ENCODE measurements at regions not wholly inside any gene's neighbourhood (a gene's known extent, or its start where the extent isn't known, plus 50 kb on each side); places are given as distances from the start of the nearest gene placed in this dataset.

DNA sequence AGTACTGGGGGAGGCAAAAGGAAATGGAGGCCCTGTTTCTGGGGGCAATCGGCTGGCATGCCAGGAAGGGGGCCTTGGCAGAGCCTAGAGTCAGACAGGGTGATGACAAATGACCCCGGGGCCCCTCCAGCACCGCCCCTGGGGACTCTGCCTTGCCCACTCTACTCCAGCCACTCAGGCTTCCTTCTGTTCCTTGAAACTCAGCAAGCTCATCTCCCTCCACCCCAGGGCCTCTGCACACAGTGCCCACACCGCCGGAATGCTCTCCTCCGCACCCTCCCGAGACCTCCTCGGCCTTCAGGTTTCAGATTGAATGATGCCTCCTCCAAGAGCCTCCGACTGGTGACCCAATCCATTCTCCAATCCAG is 122.5 kb upstream of the ZBTB40 start:
- Histone ChIP-seq H3K23ac (ENCODE audit: low read length in 2 of 2) (no peak overlapping the region), H3K18ac (ENCODE audit: low read depth in 1 of 2, low read length in 2 of 2) (no peak overlapping the region), H2BK15ac (ENCODE audit: low read depth, poor library complexity, severe bottlenecking) (no peak overlapping the region), H2BK12ac (ENCODE audit: low read length in 2 of 2) (no peak overlapping the region), H3K14ac (ENCODE audit: low read length in 2 of 2) (no peak overlapping the region), H4K91ac (ENCODE audit: low read length) (no peak overlapping the region), H3K9me3 (ENCODE audit: control insufficient read depth, low read length) (no peaks in the 10 kb centered on the region), H2BK5ac (ENCODE audit: low read depth, low read length, poor library complexity, severe bottlenecking) (no peak overlapping the region), H3K4ac (ENCODE audit: low read depth in 1 of 2, low read length in 2 of 2) (no peak overlapping the region), H3K4me2 (ENCODE audit: low read length, poor library complexity, severe bottlenecking) (no peak overlapping the region), H3K36me3 (ENCODE audit: control insufficient read depth in 1 of 2, insufficient read depth in 2 of 2, low read depth in 1 of 2, low read length in 2 of 2) (no peaks in the 10 kb centered on the region), H3K27ac (ENCODE audit: low read length, poor library complexity, severe bottlenecking) (no peak overlapping the region), H3K4me3 (ENCODE audit: insufficient read depth in 1 of 2, low read depth in 1 of 2, low read length in 2 of 2) (no peak overlapping the region), H3K27me3 (ENCODE audit: control insufficient read depth in 1 of 2, insufficient read depth in 1 of 2, low read length in 2 of 2) (peaks cover 48 to 56% of the 10 kb centered on the region in 2 experiments), H3K4me1 (ENCODE audit: control insufficient read depth, insufficient read depth, low read depth, low read length) (no peaks in the 10 kb centered on the region), H2AFZ (ENCODE audit: low read depth, low read length) (no peak overlapping the region), H2BK120ac (ENCODE audit: low read depth, low read length) (no peak overlapping the region), H4K8ac (ENCODE audit: low read length) (no peak overlapping the region), H3K9ac (ENCODE audit: low read length) (no peak overlapping the region), H2AK5ac (ENCODE audit: low read length, severe bottlenecking) (no peak overlapping the region), H3K79me1 (replicated peaks; ENCODE audit: low read length, poor library complexity, severe bottlenecking) (no peaks in the 10 kb centered on the region)
- DNase-seq: no peak
- WGBS: 86% methylated on average over 6 of the region's 9 CpGs

DNA sequence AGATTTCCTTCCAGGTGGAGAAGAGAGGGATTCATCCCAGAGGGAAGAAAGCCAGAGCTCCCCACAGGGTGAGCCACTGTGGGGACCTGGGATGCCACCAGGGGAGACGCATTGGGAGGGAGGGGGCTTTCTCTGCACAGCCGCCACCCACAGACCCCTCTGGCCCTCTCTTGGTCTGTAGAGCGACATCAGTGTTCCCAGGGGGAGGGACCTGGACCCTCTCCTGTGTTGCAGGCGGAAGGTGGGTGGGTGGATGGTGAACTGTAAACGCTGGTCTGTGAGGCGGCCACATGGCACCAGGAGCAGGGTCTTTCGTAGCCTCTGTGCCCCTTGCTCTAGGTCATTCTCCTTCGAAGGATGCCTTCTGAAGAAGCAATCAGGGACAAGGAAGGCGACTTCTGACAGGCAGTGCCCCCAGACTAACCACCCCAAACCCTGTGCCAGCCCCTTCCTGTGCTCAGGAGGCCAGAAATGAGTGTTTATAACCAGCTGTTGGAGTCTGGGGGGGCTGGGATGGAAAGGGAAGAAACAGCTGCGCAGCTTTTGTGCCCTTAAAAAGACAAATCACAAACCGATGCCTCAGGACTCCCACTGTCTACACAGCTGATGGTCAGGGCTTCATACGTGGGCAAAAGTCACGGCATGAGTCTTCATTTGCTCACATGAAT is 121.4 kb upstream of the ZBTB40 start:
- Histone ChIP-seq H2AK5ac (ENCODE audit: low read length, severe bottlenecking) (no peak overlapping the region), H3K4me3 (ENCODE audit: insufficient read depth in 1 of 2, low read depth in 1 of 2, low read length in 2 of 2) (no peak overlapping the region), H3K4me2 (ENCODE audit: low read length, poor library complexity, severe bottlenecking) (no peak overlapping the region), H3K9ac (ENCODE audit: low read length) (no peak overlapping the region), H3K79me1 (replicated peaks; ENCODE audit: low read length, poor library complexity, severe bottlenecking) (no peaks in the 10 kb centered on the region), H3K36me3 (ENCODE audit: control insufficient read depth in 1 of 2, insufficient read depth in 2 of 2, low read depth in 1 of 2, low read length in 2 of 2) (no peaks in the 10 kb centered on the region), H3K4ac (ENCODE audit: low read depth in 1 of 2, low read length in 2 of 2) (no peak overlapping the region), H3K23ac (ENCODE audit: low read length in 2 of 2) (no peak overlapping the region), H2AFZ (ENCODE audit: low read depth, low read length) (no peak overlapping the region), H2BK15ac (ENCODE audit: low read depth, poor library complexity, severe bottlenecking) (no peak overlapping the region), H3K27ac (ENCODE audit: low read length, poor library complexity, severe bottlenecking) (no peak overlapping the region), H2BK120ac (ENCODE audit: low read depth, low read length) (no peak overlapping the region), H3K4me1 (ENCODE audit: control insufficient read depth, insufficient read depth, low read depth, low read length) (no peaks in the 10 kb centered on the region), H4K8ac (ENCODE audit: low read length) (no peak overlapping the region), H2BK12ac (ENCODE audit: low read length in 2 of 2) (no peak overlapping the region), H3K27me3 (ENCODE audit: control insufficient read depth in 1 of 2, insufficient read depth in 1 of 2, low read length in 2 of 2) (peaks cover 53 to 64% of the 10 kb centered on the region in 2 experiments), H3K9me3 (ENCODE audit: control insufficient read depth, low read length) (no peaks in the 10 kb centered on the region), H3K14ac (ENCODE audit: low read length in 2 of 2) (no peak overlapping the region), H4K91ac (ENCODE audit: low read length) (no peak overlapping the region), H2BK5ac (ENCODE audit: low read depth, low read length, poor library complexity, severe bottlenecking) (no peak overlapping the region), H3K18ac (ENCODE audit: low read depth in 1 of 2, low read length in 2 of 2) (no peak overlapping the region)
- DNase-seq: no peak
- WGBS: 93% methylated on average over 9 of the region's 13 CpGs

DNA sequence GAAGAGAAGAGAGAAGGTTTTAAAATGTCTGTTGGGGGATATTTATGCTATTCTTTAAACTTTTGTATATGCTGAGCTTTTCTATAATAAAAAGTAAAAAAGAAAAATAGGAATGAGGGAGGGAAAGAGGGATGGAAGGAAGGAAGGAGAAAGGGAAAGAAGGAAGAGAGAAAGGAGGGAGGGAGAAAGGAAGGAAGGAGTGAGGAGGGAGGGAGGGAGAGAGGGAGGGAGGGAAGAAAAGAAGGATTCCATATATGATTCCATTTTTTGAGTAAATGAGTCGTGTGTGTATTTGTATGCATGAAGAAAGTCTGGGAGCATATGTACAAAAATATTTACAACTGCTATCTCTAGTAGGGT is 120.9 kb upstream of the ZBTB40 start:
- H3K27ac ChIP-seq (ENCODE audit: low read length, poor library complexity, severe bottlenecking): no peak overlapping the region

DNA sequence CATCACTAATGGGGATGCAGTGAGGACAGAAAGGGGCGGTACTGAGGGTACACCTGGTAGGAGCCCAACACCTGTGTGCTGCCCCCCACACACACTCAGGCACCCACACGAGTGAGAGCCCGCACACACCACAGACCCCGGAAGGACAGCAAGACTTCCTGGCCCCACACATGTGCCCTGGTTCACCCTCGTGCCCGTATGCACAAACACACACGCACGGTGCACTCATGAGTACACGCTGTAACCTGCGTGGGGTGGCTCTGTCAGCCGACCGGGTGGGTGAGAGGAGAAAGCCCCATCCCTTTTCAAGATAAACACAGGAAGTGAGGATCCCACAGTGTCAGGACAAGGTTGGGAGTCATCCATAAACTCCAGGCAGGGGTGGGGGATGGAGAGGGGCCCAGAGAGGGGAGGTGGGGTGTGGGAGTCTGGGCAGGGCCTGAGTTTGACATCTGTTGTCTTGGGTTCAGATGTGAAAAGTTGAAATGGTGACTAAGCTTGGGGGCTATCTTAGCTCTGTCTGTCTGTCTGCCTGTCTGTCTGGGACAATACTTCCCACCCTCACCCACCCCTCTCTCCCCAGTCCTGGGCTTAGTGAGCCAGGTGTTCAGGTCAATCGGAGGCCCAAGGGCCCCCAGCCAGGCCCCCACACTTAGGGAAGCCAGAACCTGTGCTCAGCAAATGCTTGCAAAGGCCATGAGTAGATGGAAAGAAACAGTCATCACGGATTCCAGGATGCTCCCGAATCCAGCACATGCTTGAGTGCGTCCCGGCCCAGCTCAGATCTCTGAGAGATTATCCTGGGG is 119.8 kb upstream of the ZBTB40 start:
- Histone ChIP-seq H2BK12ac (ENCODE audit: low read length in 2 of 2) (peak overlapping the region in 1 of 2 experiments; percentile 21), H3K9ac (ENCODE audit: low read length) (no peak overlapping the region), H3K14ac (ENCODE audit: low read length in 2 of 2) (no peak overlapping the region), H2AFZ (ENCODE audit: low read depth, low read length) (no peak overlapping the region), H4K91ac (ENCODE audit: low read length) (peak overlapping the region; percentile 68), H2AK5ac (ENCODE audit: low read length, severe bottlenecking) (no peak overlapping the region), H4K8ac (ENCODE audit: low read length) (peak overlapping the region; percentile 66), H3K4me3 (ENCODE audit: insufficient read depth in 1 of 2, low read depth in 1 of 2, low read length in 2 of 2) (no peak overlapping the region), H3K27ac (ENCODE audit: low read length, poor library complexity, severe bottlenecking) (no peak overlapping the region), H3K4me1 (ENCODE audit: control insufficient read depth, insufficient read depth, low read depth, low read length) (no peaks in the 10 kb centered on the region), H2BK15ac (ENCODE audit: low read depth, poor library complexity, severe bottlenecking) (no peak overlapping the region), H3K36me3 (ENCODE audit: control insufficient read depth in 1 of 2, insufficient read depth in 2 of 2, low read depth in 1 of 2, low read length in 2 of 2) (no peaks in the 10 kb centered on the region), H3K4ac (ENCODE audit: low read depth in 1 of 2, low read length in 2 of 2) (no peak overlapping the region), H3K4me2 (ENCODE audit: low read length, poor library complexity, severe bottlenecking) (no peak overlapping the region), H3K9me3 (ENCODE audit: control insufficient read depth, low read length) (no peaks in the 10 kb centered on the region), H3K23ac (ENCODE audit: low read length in 2 of 2) (no peak overlapping the region), H3K18ac (ENCODE audit: low read depth in 1 of 2, low read length in 2 of 2) (peak overlapping the region in 1 of 2 experiments; percentile 43), H2BK5ac (ENCODE audit: low read depth, low read length, poor library complexity, severe bottlenecking) (no peak overlapping the region), H3K79me1 (replicated peaks; ENCODE audit: low read length, poor library complexity, severe bottlenecking) (no peaks in the 10 kb centered on the region), H2BK120ac (ENCODE audit: low read depth, low read length) (no peak overlapping the region), H3K27me3 (ENCODE audit: control insufficient read depth in 1 of 2, insufficient read depth in 1 of 2, low read length in 2 of 2) (peaks cover 53 to 56% of the 10 kb centered on the region in 2 experiments)
- DNase-seq: peak; percentile 47
- 68% methylated on average over 17 of the region's 17 CpGs for WGBS

More for the DNA sequence above, 120.9 kb upstream of the ZBTB40 start:
- Histone ChIP-seq H3K14ac (ENCODE audit: low read length in 2 of 2) (no peak overlapping the region), H3K27me3 (ENCODE audit: control insufficient read depth in 1 of 2, insufficient read depth in 1 of 2, low read length in 2 of 2) (peaks cover 56 to 64% of the 10 kb centered on the region in 2 experiments), H3K4me2 (ENCODE audit: low read length, poor library complexity, severe bottlenecking) (no peak overlapping the region), H3K4me1 (ENCODE audit: control insufficient read depth, insufficient read depth, low read depth, low read length) (no peaks in the 10 kb centered on the region), H4K91ac (ENCODE audit: low read length) (no peak overlapping the region), H2AK5ac (ENCODE audit: low read length, severe bottlenecking) (no peak overlapping the region), H3K36me3 (ENCODE audit: control insufficient read depth in 1 of 2, insufficient read depth in 2 of 2, low read depth in 1 of 2, low read length in 2 of 2) (no peaks in the 10 kb centered on the region), H2BK120ac (ENCODE audit: low read depth, low read length) (no peak overlapping the region), H3K79me1 (replicated peaks; ENCODE audit: low read length, poor library complexity, severe bottlenecking) (no peaks in the 10 kb centered on the region), H2BK5ac (ENCODE audit: low read depth, low read length, poor library complexity, severe bottlenecking) (no peak overlapping the region), H4K8ac (ENCODE audit: low read length) (no peak overlapping the region), H3K4me3 (ENCODE audit: insufficient read depth in 1 of 2, low read depth in 1 of 2, low read length in 2 of 2) (no peak overlapping the region), H3K9me3 (ENCODE audit: control insufficient read depth, low read length) (no peaks in the 10 kb centered on the region), H3K9ac (ENCODE audit: low read length) (no peak overlapping the region), H2AFZ (ENCODE audit: low read depth, low read length) (no peak overlapping the region), H2BK15ac (ENCODE audit: low read depth, poor library complexity, severe bottlenecking) (no peak overlapping the region), H3K4ac (ENCODE audit: low read depth in 1 of 2, low read length in 2 of 2) (no peak overlapping the region), H3K23ac (ENCODE audit: low read length in 2 of 2) (no peak overlapping the region), H2BK12ac (ENCODE audit: low read length in 2 of 2) (no peak overlapping the region), H3K18ac (ENCODE audit: low read depth in 1 of 2, low read length in 2 of 2) (no peak overlapping the region)
- whole genome bisulfite sequencing: no CpG with 5 or more reads among the region's 1 CpG
- no peak for DNase-seq

Measured in mesenchymal stem cell (in vitro differentiated cells and primary cell).